Effector CD4-positive, alpha-beta T cell (primary cell): ENCODE measurements at regions not wholly inside any gene's neighbourhood (a gene's known extent, or its start where the extent isn't known, plus 50 kb on each side); places are given as distances from the start of the nearest gene placed in this dataset.
"Not testable (repeated sequence)": the region's sequence is repeated elsewhere in the genome, so short reads cannot be mapped to it uniquely, and the experiment has no call there.

Experiments
- DNase-seq: peaks from one replicate; pipeline ENCODE4 v3.0.0-alpha.2; 2020

GRCh38 chr19:30936276-30936675 is 413.0 kb downstream of the TSHZ3 start:
- DNase-seq = no peak

- no peak for DNase-seq
Observed at GRCh38 chr19:30935146-30935545, 414.1 kb downstream of the TSHZ3 start.

GRCh38 chr19:30933454-30933853 is 415.8 kb downstream of the TSHZ3 start:
- DNase-seq = not testable (repeated sequence)

- no peak for DNase-seq
Observed at GRCh38 chr19:30932854-30933253, 416.4 kb downstream of the TSHZ3 start.

- DNase-seq = no peak
Observed at GRCh38 chr19:30930941-30931706, 418.1 kb downstream of the TSHZ3 start.

GRCh38 chr19:30927705-30928104 is 421.5 kb downstream of the TSHZ3 start:
- DNase-seq = no peak

- DNase-seq = no peak
Observed at GRCh38 chr19:30924670-30925069, 424.6 kb downstream of the TSHZ3 start.

GRCh38 chr19:30924069-30924636 is 425.1 kb downstream of the TSHZ3 start:
- DNase-seq = no peak

GRCh38 chr19:30923621-30924020 is 425.6 kb downstream of the TSHZ3 start:
- no peak for DNase-seq

- DNase-seq = no peak
Observed at GRCh38 chr19:30923096-30923495, 426.1 kb downstream of the TSHZ3 start.

GRCh38 chr19:30920222-30920621 is 429.0 kb downstream of the TSHZ3 start:
- DNase-seq = no peak

GRCh38 chr19:30919737-30920136 is 429.5 kb downstream of the TSHZ3 start:
- DNase-seq = no peak

GRCh38 chr19:30916238-30916637 is 433.0 kb downstream of the TSHZ3 start:
- no peak for DNase-seq

- no peak for DNase-seq
Observed at GRCh38 chr19:30911491-30911890, 437.7 kb downstream of the TSHZ3 start.

- no peak for DNase-seq
Observed at GRCh38 chr19:30910485-30911240, 438.6 kb downstream of the TSHZ3 start.

- no peak for DNase-seq
Observed at GRCh38 chr19:30909216-30909615, 440.0 kb downstream of the TSHZ3 start.

GRCh38 chr19:30908262-30908771 is 440.9 kb downstream of the TSHZ3 start:
- DNase-seq = no peak

GRCh38 chr19:30906871-30907270 is 442.4 kb downstream of the TSHZ3 start:
- no peak for DNase-seq

- DNase-seq = no peak
Observed at GRCh38 chr19:30900051-30900450, 449.2 kb downstream of the TSHZ3 start.

- no peak for DNase-seq
Observed at GRCh38 chr19:30898353-30899103, 450.7 kb downstream of the TSHZ3 start.

GRCh38 chr19:30897553-30897952 is 451.7 kb downstream of the TSHZ3 start:
- no peak for DNase-seq

GRCh38 chr19:30897034-30897433 is 452.2 kb downstream of the TSHZ3 start:
- no peak for DNase-seq

GRCh38 chr19:30896554-30896953 is 452.7 kb downstream of the TSHZ3 start:
- no peak for DNase-seq
